ENCODE measurements at regions not wholly inside any gene's neighbourhood (a gene's known extent, or its start where the extent isn't known, plus 50 kb on each side); places are given as distances from the start of the nearest gene placed in this dataset.
A peak's percentile ranks its signal among the peaks of the same experiment; 100 is the strongest.
"Not testable (repeated sequence)": the region's sequence is repeated elsewhere in the genome, so short reads cannot be mapped to it uniquely, and the experiment has no call there.

DNA sequence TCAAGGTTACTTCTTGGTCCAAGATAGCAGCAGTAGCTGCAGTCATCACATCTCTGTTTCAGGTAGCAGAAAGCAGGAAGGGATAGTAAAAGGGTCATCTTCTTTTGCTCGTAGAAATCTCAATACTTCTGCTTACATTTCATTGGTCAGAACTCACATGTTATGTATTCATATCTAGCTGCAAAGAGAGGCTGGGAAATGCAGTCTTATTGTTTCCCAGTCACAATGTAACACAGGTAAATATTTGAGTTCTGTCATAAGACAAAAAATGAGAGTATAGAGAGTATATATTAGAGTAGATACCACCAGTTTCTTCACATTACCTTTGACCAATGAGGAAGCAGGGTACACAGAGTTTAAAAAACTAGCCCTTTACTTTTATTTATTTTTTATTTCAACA, 132.4 kb upstream of the ITGA6 start:
- DNase-seq, result no peak

GRCh38 chr2:172295677-172296076, 131.7 kb upstream of the ITGA6 start:
- no peak for DNase-seq

- DNase-seq, result no peak
Measured at GRCh38 chr2:172296267-172297046, 130.9 kb upstream of the ITGA6 start.

DNA sequence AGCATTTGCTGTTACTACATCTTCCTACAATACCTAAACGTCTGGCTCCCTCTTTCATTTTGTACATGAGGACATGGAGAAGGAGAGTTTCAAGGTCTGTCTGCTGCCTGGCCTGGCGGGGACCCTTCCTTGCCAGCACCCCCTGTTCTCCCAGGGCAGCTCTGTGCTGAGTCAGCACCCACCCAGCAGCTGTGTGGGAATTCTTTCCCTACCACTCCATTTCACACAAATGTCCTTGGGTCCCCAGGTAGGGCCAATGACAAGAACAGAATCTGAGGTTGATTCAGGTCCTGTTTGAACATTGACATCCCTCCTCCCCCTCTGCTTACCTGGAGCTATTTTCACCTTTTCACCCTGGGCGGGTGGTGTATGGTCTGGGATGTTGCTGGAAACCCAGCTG, 129.9 kb upstream of the ITGA6 start:
- no peak for DNase-seq

GRCh38 chr2:172297950-172298349, 129.4 kb upstream of the ITGA6 start:
- no peak for DNase-seq

DNA sequence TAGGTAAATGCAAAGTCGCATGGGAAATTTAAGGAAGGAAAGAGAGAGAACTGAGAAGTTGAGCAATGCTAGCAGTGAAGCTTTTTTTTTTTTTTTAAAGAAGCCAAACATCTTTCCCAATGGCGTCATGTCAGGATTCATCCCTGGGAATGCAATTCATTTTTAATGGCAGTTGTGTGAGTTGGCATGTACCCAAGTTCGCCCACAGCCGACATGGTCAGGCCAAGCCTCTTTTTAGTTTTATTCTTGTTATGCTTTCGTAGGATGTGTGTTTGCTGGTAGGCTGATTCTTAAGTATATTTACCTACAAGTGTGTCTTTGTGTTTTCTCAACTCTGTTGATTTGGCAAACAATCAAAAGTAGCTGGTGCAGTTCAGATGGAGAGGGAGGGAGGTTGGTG, 127.6 kb upstream of the ITGA6 start:
- DNase-seq, result peak; percentile 8 to 26

DNA sequence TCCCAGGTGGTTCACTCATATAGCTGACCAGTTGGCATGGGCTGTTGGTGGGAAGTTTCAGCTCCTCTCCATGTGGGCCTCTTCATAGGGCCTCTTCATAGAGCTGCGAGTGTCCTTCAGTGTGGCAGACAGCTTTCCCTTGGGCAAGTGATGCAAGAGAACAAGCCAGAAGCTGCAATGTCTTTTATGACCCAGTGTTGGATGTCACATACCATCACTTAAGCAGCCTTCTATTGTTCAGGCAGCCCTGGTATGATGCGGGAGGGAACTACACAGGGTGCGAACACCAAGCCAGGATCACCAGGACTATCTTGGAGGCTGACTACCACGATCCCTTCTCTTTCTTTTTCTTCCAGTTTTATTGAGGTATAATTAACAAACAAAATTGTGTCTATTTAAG, 126.5 kb upstream of the ITGA6 start:
- DNase-seq, result no peak

DNA sequence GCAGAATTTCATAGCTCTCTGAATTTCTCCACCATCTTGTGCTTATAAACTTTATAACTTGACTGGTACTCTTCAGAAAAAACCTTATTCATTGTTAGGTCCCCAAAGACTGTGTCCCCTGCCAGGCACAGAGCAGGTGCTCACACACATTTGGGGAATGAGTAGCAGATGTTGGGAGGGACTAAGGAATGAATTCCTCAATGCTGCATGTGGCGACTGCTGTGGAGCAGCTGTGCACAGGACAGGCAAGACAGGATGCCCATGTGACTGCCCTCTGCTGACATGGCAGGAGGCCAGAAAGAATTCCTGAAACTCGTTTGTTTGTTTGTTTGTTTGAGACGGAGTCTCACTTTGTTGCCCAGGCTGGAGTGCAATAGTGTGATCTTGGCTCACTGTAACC, 122.3 kb upstream of the ITGA6 start:
- no peak for DNase-seq

DNA sequence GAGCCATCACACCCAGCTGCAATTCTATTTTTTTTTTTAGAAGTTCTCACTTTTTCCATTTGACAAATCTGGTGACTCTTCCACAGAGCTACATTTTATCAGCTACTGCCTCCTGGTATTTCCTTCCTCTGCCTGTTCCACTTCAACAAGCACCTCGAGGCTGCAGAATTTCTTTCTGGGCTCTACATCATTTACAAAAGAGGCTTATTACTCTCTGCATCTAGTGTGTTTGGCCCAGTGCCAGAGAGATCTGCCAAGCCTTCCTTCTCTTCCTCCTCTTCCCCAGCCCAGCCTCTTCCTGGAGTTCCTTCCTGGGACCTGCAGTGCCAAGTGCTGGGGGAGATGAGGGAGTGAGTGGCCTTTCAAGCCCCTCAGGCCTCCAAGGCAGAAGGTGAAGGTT, 119.6 kb upstream of the ITGA6 start:
- no peak for DNase-seq

GRCh38 chr2:172308253-172308935, 119.0 kb upstream of the ITGA6 start:
- DNase-seq, result no peak

DNA sequence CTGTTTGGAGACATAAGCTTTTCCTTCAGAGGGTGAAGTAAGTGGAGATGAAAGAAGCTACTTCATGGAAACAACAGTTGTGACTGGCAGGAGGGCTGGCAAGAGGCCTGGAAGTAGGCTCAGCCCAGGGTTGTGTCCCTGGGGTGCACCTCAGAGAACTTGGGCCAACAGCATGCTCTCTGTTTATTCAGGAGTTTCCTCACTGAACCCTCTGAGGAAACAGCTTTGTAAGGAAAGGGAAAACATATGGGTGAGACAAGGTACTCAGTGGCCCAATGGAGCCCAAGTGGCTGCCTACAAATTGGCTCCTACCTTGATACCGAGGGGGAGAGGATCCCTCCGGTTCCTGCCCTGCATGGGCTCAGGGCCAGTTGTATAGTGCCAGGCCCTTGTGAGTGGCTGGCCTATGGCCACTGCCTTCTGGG, 115.5 kb upstream of the ITGA6 start:
- no peak for DNase-seq

DNA sequence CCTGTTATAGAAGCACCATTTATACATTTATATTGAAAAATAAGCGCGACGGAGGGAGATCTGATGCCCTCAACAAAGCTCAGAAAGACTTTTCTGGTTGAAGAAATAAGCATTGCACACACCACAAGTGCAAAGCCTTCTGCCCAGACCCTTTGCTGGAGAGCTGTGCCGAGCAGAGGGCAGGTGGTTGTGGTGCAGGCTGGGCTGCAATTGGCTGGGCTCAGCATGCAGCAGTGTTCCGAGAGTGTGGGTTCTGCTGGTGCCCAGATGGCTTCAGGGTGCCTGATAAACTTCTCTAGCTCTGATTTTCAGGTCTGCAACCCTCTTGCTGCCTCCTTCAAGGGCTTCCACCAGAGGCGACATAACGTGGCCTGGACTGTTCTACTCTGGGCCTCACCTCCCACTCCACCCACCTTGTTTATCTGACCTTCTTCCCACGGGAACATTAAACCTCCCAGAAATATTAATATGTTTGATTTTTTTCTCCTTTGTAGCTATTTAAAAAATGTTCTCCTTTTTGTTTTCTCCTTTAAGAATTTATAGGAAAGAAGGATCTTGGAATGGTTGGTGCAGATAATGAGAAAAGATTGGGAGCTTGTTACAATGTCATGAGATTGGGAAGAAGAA, 113.6 kb upstream of the ITGA6 start:
- DNase-seq, result no peak

DNA sequence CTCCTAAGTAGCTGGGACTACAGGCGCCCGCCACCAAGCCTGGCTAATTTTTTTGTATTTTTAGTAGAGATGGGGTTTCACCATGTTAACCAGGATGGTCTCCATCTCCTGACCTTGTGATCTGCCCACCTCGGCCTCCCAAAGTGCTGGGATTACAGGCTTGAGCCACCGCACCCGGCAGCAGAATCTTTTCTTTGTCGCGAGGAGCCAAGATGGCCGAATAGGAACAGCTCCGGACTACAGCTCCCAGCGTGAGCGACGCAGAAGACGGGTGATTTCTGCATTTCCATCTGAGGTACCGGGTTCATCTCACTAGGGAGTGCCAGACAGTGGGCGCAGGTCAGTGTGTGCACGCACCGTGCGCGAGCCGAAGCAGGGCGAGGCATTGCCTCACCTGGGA, 112.3 kb upstream of the ITGA6 start:
- DNase-seq, result not testable (repeated sequence)

GRCh38 chr2:172322049-172322448, 105.3 kb upstream of the ITGA6 start:
- no peak for DNase-seq

DNA sequence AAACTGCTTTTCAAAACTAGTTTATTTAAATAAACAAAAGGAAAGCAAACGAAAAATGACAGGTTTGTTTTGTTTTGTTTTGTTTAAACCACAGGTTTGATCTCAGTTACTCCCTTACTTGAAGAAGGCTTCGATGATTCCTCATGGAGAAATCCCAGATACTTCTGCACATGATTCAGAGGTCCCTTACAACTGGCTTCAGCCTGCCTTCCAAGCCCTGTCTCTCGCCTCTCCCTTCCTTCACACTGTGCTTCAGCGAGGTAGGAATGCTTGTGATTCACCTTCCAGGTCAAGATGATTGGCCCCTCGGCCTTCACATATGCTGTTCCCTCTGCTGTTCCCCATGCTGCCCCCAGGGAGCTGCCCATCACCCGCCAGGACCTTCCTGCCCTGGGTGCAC, 104.1 kb upstream of the ITGA6 start:
- no peak for DNase-seq

DNA sequence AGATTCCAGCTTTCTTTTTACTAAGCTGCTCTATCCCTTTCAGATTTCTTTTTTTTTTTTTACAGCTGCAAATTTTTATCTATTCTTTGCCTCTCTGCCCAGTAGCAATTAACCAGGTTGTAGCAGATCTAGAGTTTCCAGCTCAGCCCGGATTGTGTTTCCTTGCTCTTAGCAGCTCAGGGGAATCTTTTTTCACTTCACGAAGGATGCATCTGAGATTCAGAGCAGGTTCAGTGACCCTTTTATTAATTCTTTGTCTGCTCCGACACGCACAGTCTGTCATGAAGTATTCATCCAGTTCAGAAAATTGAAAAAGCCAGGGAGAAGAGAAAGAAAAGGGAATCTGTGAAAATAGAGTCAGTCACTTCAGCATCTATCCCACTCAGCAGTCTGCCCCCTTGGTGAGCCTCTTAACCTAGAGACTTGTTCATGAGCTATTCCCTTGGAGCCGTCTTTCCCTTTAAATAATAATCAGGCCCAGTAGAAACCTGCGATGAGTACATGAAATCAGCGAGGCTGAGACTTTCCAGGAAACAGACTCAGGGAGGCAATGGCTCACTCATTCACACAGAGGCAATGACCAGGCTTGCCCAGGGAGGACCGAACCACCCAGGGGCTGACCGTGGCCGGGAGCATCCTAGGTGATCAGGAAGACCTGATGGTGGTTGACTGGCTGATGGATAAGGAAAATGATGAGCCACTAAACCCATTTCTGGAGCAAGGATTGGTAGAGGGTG, 103.4 kb upstream of the ITGA6 start:
- no peak for DNase-seq

GRCh38 chr2:172326211-172326509, 101.2 kb upstream of the ITGA6 start:
- DNase-seq, result no peak

- peak in 1 of 2 donors; percentile 30 for DNase-seq
Measured at GRCh38 chr2:172328103-172328841, 99.1 kb upstream of the ITGA6 start.

GRCh38 chr2:172329416-172329773, 98.0 kb upstream of the ITGA6 start:
- no peak for DNase-seq

GRCh38 chr2:172329774-172330671, 97.4 kb upstream of the ITGA6 start:
- no peak for DNase-seq

- no peak for DNase-seq
Measured at GRCh38 chr2:172332507-172332906, 94.9 kb upstream of the ITGA6 start.

Data from inflammatory macrophage (primary cell).